ENCODE measurements at regions not wholly inside any gene's neighbourhood (a gene's known extent, or its start where the extent isn't known, plus 50 kb on each side); places are given as distances from the start of the nearest gene placed in this dataset.

DNA sequence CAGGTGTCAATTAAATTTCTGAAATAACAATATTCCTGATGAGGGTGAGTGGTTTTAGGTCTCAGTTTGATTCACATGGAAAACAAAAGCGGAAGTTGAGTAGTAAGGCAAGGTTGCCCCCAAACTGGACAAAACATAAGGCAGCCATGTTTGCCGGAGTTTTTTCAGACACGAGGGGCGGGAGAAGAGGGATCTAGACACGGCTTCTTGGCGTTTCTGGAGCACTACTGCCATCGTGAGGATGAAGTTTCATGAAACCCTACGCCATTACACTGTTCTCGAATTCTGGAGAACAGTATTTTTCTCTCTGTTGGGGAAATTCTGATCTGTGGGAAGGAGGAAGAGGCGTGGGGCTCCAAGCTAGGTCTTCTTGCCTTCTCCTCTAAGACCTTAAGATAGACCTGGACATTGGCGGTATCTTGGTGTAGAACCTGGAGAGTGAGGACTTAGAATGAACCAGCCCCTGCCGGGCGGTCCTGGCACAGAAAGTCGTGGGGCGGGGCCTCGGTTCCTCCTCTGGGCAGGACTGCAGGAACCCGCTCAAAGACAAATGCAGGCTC, 160.3 kb downstream of the OR13H1 start:
- Mint-ChIP-seq H3K27me3 (ENCODE audit: low read depth) (no peaks in the 10 kb centered on the region), H3K4me3 (ENCODE audit: unreplicated experiment) (no peak overlapping the region), H3K4me1 (ENCODE audit: low read depth) (no peaks in the 10 kb centered on the region), H3K36me3 (ENCODE audit: low read depth) (no peaks in the 10 kb centered on the region), H3K27ac (ENCODE audit: unreplicated experiment) (no peak overlapping the region), H3K9me3 (ENCODE audit: low read depth) (peaks cover 3% of the 10 kb centered on the region)
- DNase-seq (ENCODE audit: low spot score) = no peak
- TF ChIP-seq, protein P1, sequence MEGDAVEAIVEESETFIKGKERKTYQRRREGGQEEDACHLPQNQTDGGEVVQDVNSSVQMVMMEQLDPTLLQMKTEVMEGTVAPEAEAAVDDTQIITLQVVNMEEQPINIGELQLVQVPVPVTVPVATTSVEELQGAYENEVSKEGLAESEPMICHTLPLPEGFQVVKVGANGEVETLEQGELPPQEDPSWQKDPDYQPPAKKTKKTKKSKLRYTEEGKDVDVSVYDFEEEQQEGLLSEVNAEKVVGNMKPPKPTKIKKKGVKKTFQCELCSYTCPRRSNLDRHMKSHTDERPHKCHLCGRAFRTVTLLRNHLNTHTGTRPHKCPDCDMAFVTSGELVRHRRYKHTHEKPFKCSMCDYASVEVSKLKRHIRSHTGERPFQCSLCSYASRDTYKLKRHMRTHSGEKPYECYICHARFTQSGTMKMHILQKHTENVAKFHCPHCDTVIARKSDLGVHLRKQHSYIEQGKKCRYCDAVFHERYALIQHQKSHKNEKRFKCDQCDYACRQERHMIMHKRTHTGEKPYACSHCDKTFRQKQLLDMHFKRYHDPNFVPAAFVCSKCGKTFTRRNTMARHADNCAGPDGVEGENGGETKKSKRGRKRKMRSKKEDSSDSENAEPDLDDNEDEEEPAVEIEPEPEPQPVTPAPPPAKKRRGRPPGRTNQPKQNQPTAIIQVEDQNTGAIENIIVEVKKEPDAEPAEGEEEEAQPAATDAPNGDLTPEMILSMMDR (IDR thresholded peaks at IDR 0.05) = no peak

DNA sequence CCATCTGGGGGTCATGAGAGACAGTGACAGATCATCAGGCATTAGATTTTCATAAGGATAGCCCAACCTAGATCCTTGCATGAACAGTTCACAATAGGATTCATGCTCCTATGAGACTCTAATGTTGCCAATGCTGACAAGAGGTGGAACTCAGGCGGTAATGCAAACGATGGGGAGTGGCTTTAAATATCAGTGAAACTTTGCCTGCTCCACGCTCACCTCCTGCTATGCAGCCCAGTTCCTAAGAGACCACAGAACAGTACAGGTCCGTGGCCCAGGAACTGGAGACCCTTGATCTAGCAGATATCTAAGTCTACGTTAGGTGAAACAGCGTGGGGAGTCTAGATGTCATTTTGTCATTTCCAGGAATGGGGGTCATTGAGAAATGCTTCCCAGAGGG, 165.7 kb downstream of the OR13H1 start:
- H3K27me3 Mint-ChIP-seq (ENCODE audit: low read depth) = no peaks in the 10 kb centered on the region
- H3K36me3 Mint-ChIP-seq (ENCODE audit: low read depth) = peaks cover 2% of the 10 kb centered on the region
- H3K9me3 Mint-ChIP-seq (ENCODE audit: low read depth) = peaks cover 10% of the 10 kb centered on the region

DNA sequence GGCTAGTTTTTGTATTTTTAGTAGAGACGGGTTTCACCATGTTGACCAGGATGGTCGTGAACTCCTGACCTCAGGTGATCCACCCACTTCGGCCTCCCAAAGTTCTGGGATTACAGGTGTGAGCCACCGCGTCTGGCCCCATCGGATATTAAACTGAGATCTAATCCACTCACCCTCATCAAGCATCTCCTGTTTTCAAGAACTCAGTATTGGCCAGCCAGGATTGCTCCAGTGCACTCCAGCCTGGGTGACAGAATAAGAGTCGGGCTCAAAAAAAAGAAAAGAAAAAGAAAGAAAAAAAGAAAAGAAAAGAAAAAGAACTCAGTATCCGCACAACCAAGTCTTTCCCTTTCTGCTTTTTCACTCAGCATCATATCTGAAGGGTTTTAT, 167.6 kb downstream of the OR13H1 start:
- H3K36me3 Mint-ChIP-seq (ENCODE audit: low read depth) = peaks cover 2% of the 10 kb centered on the region
- TF ChIP-seq, protein P1 (IDR thresholded peaks at IDR 0.05) = no peak
- no peaks in the 10 kb centered on the region for H3K4me1 Mint-ChIP-seq (ENCODE audit: low read depth)
- no peak overlapping the region for H3K27ac Mint-ChIP-seq (ENCODE audit: unreplicated experiment)
- H3K4me3 Mint-ChIP-seq (ENCODE audit: unreplicated experiment) = no peak overlapping the region
- peaks cover 10% of the 10 kb centered on the region for H3K9me3 Mint-ChIP-seq (ENCODE audit: low read depth)
- H3K27me3 Mint-ChIP-seq (ENCODE audit: low read depth) = no peaks in the 10 kb centered on the region
- no peak for DNase-seq (ENCODE audit: low spot score)

More for the DNA sequence above, 165.7 kb downstream of the OR13H1 start:
- no peak for DNase-seq (ENCODE audit: low spot score)
- TF ChIP-seq, protein P1 (IDR thresholded peaks at IDR 0.05) = no peak
- no peak overlapping the region for H3K27ac Mint-ChIP-seq (ENCODE audit: unreplicated experiment)
- H3K4me1 Mint-ChIP-seq (ENCODE audit: low read depth) = no peaks in the 10 kb centered on the region
- H3K4me3 Mint-ChIP-seq (ENCODE audit: unreplicated experiment) = no peak overlapping the region

DNA sequence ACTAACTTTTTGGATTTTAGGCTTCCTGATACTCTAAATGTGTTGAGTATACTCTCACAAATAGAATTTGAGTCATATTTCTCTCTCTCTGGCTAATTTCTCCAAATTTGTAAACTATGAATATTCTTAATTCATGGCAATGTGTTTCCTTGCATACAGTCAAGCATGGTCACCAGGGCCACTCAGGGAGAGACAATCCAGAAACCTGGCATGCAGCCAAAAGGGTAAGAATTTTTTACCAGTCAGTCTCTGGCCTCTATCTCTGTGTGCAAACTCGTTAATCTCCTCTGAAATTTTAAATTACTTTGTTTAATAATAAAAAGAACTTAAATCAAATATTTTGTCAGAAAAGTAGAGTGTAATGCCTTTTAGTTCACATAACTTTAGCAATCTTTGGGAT, 179.8 kb downstream of the OR13H1 start:
- no peak overlapping the region for H3K4me3 Mint-ChIP-seq (ENCODE audit: unreplicated experiment)
- H3K9me3 Mint-ChIP-seq (ENCODE audit: low read depth) = peaks cover 26% of the 10 kb centered on the region
- no peak overlapping the region for H3K27ac Mint-ChIP-seq (ENCODE audit: unreplicated experiment)
- H3K4me1 Mint-ChIP-seq (ENCODE audit: low read depth) = no peaks in the 10 kb centered on the region
- no peaks in the 10 kb centered on the region for H3K36me3 Mint-ChIP-seq (ENCODE audit: low read depth)
- DNase-seq (ENCODE audit: low spot score) = no peak
- TF ChIP-seq, protein P1 (IDR thresholded peaks at IDR 0.05) = no peak
- no peaks in the 10 kb centered on the region for H3K27me3 Mint-ChIP-seq (ENCODE audit: low read depth)

DNA sequence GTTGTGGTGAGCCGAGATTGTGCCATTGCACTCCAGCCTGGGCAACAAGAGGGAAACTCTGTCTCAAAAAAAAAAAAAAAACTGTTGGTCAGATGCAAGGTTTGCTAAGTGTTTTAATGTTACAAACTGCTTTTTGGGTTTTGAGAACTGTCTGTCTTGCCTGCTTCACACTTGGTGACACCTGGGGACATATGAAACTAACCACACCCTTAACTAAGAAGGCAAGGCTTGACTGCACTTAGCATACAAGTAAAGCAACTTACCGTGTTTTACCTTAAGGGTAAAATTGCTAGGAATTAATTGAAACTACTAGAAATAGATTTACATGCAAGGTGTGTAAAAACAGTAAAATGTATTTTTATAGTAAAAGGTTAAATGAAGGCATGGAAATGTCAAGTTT, 180.4 kb downstream of the OR13H1 start:
- Mint-ChIP-seq H3K4me3 (ENCODE audit: unreplicated experiment) (no peak overlapping the region), H3K36me3 (ENCODE audit: low read depth) (no peaks in the 10 kb centered on the region), H3K27me3 (ENCODE audit: low read depth) (no peaks in the 10 kb centered on the region), H3K4me1 (ENCODE audit: low read depth) (no peaks in the 10 kb centered on the region), H3K27ac (ENCODE audit: unreplicated experiment) (no peak overlapping the region), H3K9me3 (ENCODE audit: low read depth) (peaks cover 28% of the 10 kb centered on the region)
- TF ChIP-seq, protein P1 (IDR thresholded peaks at IDR 0.05) = no peak
- no peak for DNase-seq (ENCODE audit: low spot score)

Data from chondrocyte (in vitro differentiated cells).